ENCODE measurements at regions not wholly inside any gene's neighbourhood (a gene's known extent, or its start where the extent isn't known, plus 50 kb on each side); places are given as distances from the start of the nearest gene placed in this dataset.

GRCh38 chr2:144151851-144152250 is 368.1 kb downstream of the ZEB2 start:
- no peak for DNase-seq

DNA sequence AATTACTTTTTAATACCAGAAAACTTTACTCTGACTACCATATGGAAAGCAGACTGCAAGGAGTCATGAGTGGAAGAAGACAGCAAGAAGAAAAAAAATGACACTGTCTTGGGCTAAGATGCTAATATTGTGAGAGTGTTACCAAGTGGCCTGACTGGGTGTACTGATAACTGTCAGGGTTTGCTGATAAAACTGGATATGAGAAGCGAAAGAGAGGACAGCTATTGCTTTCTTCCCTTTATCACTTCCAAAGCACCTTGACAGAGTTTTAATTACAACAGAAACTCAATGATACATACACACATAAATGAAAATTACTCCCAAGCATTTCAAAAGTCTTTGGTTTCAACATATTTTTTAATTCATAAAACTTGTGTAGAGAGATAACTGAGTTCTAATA is 368.5 kb downstream of the ZEB2 start:
- DNase-seq, result no peak

- DNase-seq, result no peak
Measured at GRCh38 chr2:144147356-144147755, 372.6 kb downstream of the ZEB2 start.

- DNase-seq, result no peak
Measured at GRCh38 chr2:144146876-144147275, 373.0 kb downstream of the ZEB2 start.

- no peak for DNase-seq
Measured at GRCh38 chr2:144146076-144146475, 373.8 kb downstream of the ZEB2 start.

DNA sequence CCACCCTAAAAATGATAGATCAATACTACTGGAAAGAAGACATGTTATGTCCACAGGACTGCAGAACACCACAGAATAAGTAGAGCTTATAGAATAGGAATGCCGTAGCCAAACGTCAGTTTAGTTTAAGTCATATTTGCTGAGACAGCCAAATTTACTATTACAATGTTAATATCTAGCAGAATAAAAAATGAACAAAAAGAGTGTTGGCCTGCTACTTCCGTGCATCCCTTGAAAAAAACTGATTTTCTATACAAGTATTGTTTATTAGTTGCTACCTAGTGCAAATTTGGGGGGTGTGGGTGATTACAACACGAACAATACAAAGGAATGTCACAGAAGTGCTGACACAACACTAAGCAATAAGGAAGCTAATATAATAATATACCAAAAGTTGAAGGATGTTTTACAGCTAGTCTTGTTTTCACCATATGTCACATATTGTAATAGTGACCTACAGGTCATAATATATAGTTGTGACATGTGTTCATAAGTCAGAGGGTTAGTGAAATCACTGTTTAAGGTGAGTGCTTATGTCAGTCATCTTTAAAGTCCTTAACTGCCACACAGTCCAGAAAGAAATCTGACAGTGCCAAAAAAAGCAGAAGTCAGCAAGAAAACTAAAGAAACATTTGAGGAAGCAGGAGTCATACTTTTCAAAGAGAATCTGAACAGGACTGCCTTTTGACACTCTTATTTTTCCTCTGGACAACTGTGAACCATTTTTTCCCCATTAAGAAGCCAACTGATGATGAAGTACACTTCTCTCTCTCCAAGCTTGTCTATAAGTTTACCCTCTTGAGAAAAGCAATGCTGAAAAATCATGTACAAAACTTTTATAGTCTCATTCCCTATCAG is 376.4 kb downstream of the ZEB2 start:
- DNase-seq, result no peak

GRCh38 chr2:144140891-144141290 is 379.0 kb downstream of the ZEB2 start:
- no peak for DNase-seq

DNA sequence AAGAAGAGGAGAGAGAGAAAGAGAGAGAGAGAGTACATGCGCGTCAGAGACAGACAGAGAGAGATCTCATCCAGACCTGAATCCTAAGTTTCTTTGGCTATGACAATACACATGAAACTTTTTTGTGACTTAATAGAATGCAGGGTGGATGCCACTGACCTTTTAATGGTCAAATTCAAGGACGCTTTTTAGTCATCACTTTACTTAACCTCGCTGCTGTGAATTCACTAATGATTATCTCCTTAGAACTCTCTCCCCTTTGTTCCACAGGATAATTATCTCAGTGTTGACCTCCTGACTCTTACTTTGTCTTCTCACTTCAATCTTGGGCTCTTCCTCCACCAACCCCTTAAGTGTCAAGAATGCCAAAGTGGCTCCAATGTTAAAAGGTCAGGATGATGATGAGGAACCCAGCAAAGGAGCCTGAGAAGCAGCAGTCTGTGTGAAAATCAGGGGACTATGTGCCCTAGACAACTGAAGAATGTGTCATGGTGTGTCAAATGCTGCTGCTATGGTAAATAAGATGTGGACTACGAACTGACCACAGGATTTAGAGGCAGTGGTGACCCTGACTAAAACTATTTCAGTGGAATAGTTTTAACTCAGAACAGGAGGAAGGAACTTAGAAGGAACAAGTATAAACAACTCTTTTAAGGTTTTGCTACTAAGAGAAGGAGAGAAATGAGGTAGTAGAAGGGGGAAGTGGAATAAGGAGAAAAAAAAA is 382.1 kb downstream of the ZEB2 start:
- no peak for DNase-seq

GRCh38 chr2:144137272-144137671 is 382.6 kb downstream of the ZEB2 start:
- no peak for DNase-seq

GRCh38 chr2:144136297-144137010 is 383.5 kb downstream of the ZEB2 start:
- no peak for DNase-seq

GRCh38 chr2:144133936-144134665 is 385.8 kb downstream of the ZEB2 start:
- DNase-seq, result no peak

GRCh38 chr2:144132357-144132756 is 387.6 kb downstream of the ZEB2 start:
- no peak for DNase-seq

DNA sequence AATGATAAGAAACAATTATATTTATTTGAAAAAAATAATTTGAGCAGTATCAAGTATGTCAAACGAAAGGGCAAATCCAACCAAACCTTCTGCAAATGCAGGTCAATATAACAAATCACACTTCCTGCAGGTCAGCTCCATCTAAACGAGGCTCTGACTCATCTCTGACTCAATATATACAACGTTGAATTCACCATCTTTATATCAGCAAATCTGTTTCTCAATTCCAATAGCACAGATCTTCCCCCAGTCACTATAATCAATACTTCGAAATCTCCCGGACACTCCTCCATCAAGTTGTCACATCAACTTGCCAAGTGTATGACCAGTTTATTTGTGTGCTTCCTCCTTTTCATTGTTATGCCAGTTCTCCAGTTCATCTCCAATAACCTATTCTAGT is 388.9 kb downstream of the ZEB2 start:
- DNase-seq, result no peak

- no peak for DNase-seq
Measured at GRCh38 chr2:144130551-144130950, 389.4 kb downstream of the ZEB2 start.

- no peak for DNase-seq
Measured at GRCh38 chr2:144128130-144128746, 391.7 kb downstream of the ZEB2 start.

DNA sequence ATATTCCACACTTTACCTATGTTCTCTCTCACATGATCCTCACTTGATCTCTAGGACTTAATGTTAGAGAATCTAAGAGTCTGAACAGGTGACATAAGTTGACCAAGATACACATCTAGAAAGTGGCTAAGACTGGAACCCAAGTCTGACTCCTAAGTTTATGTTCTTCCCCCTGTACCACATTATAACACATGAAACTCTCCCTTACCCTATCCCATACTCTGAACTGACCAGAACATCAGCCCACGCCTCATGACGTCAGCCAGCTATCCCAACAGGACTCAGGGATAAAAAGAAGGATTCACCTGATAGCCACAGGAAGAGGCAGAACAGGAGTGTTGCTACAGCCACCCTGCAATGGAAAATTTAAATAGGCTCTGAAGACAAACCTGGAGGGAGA is 392.2 kb downstream of the ZEB2 start:
- DNase-seq, result no peak

GRCh38 chr2:144126302-144126701 is 393.6 kb downstream of the ZEB2 start:
- no peak for DNase-seq

DNA sequence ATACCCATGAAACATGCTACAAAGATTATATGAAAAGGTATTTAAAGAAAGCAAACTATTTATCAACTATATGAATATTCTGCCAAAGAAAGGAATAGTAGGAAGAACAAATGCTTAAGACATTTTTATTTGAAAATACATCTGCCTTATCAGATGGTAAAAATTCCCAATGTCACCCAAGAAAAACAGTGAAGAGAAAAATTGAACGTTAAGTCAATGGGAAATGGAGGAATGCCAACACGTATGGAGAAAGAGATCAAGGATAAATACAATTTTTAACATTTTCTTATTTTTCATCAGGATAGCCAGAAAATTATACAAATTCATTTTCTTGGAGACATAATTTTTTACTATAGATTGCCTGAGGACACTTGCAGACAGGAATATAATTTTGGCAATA is 394.2 kb downstream of the ZEB2 start:
- no peak for DNase-seq

- no peak for DNase-seq
Measured at GRCh38 chr2:144124882-144125281, 395.0 kb downstream of the ZEB2 start.

- no peak for DNase-seq
Measured at GRCh38 chr2:144120487-144120886, 399.4 kb downstream of the ZEB2 start.

DNA sequence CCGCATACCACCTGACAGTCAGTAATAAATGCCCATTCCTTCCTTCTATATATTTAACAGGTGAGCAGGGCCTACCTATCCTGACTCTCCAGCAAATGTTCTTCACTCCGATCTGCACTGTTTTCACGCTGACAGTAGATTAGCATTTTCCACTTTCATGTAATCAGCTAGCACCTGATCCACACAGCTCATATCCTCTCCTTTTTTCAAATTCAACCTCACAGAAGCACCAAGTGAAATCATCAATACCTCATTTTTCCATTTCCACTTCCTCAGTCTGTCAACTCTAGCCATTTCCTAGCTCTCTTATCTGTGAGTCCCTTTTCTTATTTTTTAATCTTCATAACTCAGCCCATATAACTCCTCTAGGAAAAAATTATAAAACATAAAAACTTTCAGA is 402.8 kb downstream of the ZEB2 start:
- DNase-seq, result no peak

- no peak for DNase-seq
Measured at GRCh38 chr2:144115739-144116291, 404.1 kb downstream of the ZEB2 start.

Measured in SHP77 treated with DMSO at 0.1 percent for 48 hours (cell line).